SH-SY5Y (cell line): ENCODE measurements at regions not wholly inside any gene's neighbourhood (a gene's known extent, or its start where the extent isn't known, plus 50 kb on each side); places are given as distances from the start of the nearest gene placed in this dataset.

Source experiments
- GATA2 ChIP-seq: IDR thresholded peaks from 2 replicates; pipeline ENCODE4 v1.6.1; 2011; ENCODE audit warnings: mild to moderate bottlenecking, low read depth, low read length
- GATA3 ChIP-seq: IDR thresholded peaks from 2 replicates; pipeline ENCODE4 v1.6.1; 2011; ENCODE audit warnings: low read depth, mild to moderate bottlenecking, low read length, moderate library complexity

GRCh38 chr2:34664266-34664665 is 1065.2 kb upstream of the FAM98A start:
- TF ChIP-seq GATA3 (no peak), GATA2 (no peak)

DNA sequence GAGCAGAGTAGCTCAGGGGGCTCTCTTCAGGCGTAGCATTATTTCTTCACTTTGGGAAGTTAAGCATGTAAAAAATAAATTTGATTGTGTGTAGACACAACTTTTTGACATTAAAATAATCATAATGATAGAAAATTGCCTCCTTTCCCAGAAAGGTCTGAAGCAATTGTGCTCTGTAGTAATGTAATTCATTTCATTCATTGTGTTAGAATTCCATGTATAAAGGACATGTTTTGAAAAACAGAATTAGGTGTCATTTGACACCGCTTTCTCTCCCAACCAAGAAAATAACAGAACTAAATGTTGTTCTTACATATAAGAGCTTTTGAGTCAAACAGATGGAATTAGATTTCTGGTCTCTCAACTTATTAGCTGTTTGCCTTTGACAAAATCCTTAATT is 1064.2 kb upstream of the FAM98A start:
- TF ChIP-seq GATA3, result no peak
- TF ChIP-seq GATA2, result no peak

- TF ChIP-seq GATA2 (no peak), GATA3 (no peak)
Observed at GRCh38 chr2:34660741-34661140, 1061.6 kb upstream of the FAM98A start.

GRCh38 chr2:34656632-34657031 is 1057.5 kb upstream of the FAM98A start:
- no peak for TF ChIP-seq GATA2
- no peak for TF ChIP-seq GATA3

- no peak for TF ChIP-seq GATA3
- TF ChIP-seq GATA2, result no peak
Observed at GRCh38 chr2:34652636-34653035, 1053.5 kb upstream of the FAM98A start.

- TF ChIP-seq GATA2, result no peak
- no peak for TF ChIP-seq GATA3
Observed at GRCh38 chr2:34646901-34647300, 1047.8 kb upstream of the FAM98A start.

GRCh38 chr2:34632327-34632726 is 1033.2 kb upstream of the FAM98A start:
- no peak for TF ChIP-seq GATA2
- no peak for TF ChIP-seq GATA3

- TF ChIP-seq GATA2 (no peak), GATA3 (no peak)
Observed at GRCh38 chr2:34627003-34627402, 1027.9 kb upstream of the FAM98A start.

GRCh38 chr2:34604164-34604563 is 1005.1 kb upstream of the FAM98A start:
- no peak for TF ChIP-seq GATA3
- no peak for TF ChIP-seq GATA2

- TF ChIP-seq GATA3 (no peak), GATA2 (no peak)
Observed at GRCh38 chr2:34602262-34602661, 1003.2 kb upstream of the FAM98A start.

DNA sequence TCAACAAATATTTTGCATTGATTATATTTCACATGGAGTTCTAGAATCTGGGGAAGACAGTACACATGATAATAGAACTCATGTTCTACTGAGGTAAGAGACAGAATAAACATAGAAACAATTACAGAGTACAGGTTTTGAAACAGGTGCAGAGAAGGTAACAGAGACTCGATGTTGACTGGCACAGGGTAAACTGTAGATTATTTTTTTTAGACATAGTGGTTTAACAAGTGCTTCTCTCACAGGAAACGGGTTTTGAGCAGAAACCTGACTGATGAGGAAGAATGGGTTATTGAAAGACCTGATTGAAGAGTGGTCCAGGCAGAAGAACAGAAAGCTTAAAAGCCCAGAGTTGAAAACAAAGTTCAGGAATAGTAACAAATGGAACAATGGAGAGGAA is 1002.5 kb upstream of the FAM98A start:
- no peak for TF ChIP-seq GATA3
- TF ChIP-seq GATA2, result no peak

GRCh38 chr2:34578641-34579040 is 979.5 kb upstream of the FAM98A start:
- TF ChIP-seq GATA2 (no peak), GATA3 (no peak)

- TF ChIP-seq GATA2, result no peak
- TF ChIP-seq GATA3, result no peak
Observed at GRCh38 chr2:34570266-34570872, 971.3 kb upstream of the FAM98A start.

GRCh38 chr2:34567128-34567527 is 968.0 kb upstream of the FAM98A start:
- no peak for TF ChIP-seq GATA3

DNA sequence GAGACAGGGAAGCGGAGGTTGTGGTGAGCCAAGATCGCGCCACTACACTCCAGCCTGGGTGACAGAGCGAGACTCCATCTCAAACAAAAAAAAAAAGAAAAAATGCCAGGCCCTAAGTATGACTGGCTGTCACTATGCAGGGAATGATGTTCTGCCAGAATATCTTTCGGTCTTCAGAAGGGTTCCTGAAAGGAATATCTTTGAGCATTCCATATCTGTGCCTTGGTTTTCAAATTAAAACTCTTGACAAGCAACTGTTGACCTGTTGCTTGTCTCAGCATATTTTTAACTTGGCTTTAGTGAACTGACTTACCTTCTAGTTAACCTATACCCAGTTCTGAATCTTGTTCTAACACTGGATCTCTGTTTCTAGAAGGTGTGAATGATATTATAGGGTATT is 953.2 kb upstream of the FAM98A start:
- TF ChIP-seq GATA2 (no peak), GATA3 (no peak)
